Gastrocnemius medialis (tissue), 4 donors: ENCODE measurements at regions not wholly inside any gene's neighbourhood (a gene's known extent, or its start where the extent isn't known, plus 50 kb on each side); places are given as distances from the start of the nearest gene placed in this dataset.

Source experiments
- ATAC-seq, 2 donors: fragments of 150-250 bp; one replicate each; pipeline ENCODE4 v1.9.1; 2016
- DNase-seq, 2 donors: peaks; one replicate each; pipeline ENCODE4 v3.0.0-alpha.2; 2019
- H3K27ac ChIP-seq, 4 donors: fragments of 200-600 bp; sonication (generic); 1 replicate in 1 of 4; 2 replicates in 3 of 4; pipeline ENCODE4 v1.5.1; 2016 to 2018; ENCODE audit warnings: mild to moderate bottlenecking in 2 of 4, moderate library complexity in 1 of 4
- H3K27me3 ChIP-seq, 3 donors: fragments of 200-600 bp; sonication (generic) in 2 of 3; 1 replicate in 1 of 3; 2 replicates in 2 of 3; pipeline versions ENCODE4 v1.5.1 to v1.6.0; 2016 to 2019; ENCODE audit warnings: mild to moderate bottlenecking in 1 of 3, moderate library complexity in 1 of 3
- H3K36me3 ChIP-seq, 2 donors: fragments of 200-600 bp; sonication (generic) in 1 of 2; one replicate each; pipeline ENCODE4 v1.5.1; 2017 to 2018
- H3K4me1 ChIP-seq, 2 donors: fragments of 200-600 bp; sonication (generic) in 1 of 2; one replicate each; pipeline ENCODE4 v1.5.1; 2016 to 2017; ENCODE audit warnings: mild to moderate bottlenecking in 2 of 2
- H3K4me3 ChIP-seq, 4 donors: fragments of 200-600 bp; sonication (generic) in 3 of 4; 1 replicate in 1 of 4; 2 replicates in 3 of 4; pipeline ENCODE4 v1.5.1; 2016 to 2019; ENCODE audit warnings: mild to moderate bottlenecking in 2 of 4
- H3K9me3 ChIP-seq, 3 donors: fragments of 200-600 bp; sonication (generic) in 2 of 3; 1 replicate in 1 of 3; 2 replicates in 2 of 3; pipeline ENCODE4 v1.5.1; 2016 to 2019
- CTCF ChIP-seq, 5 experiments: fragments of 450-650 bp in 3 of 5; fragments of 200-600 bp in 2 of 5; sonication (generic) in 2 of 5; IDR thresholded peaks in 4 of 5; conservative IDR thresholded peaks in 1 of 5; 1 replicate in 4 of 5; 2 replicates in 1 of 5; pipeline ENCODE4 v1.5.1; 2016 to 2019; ENCODE audit warnings: antibody characterized with exemption in 5 of 5, mild to moderate bottlenecking in 3 of 5, moderate library complexity in 3 of 5
- POLR2A ChIP-seq, 2 donors: fragments of 450-650 bp; IDR thresholded peaks; one replicate each; pipeline ENCODE4 v1.6.1; 2017; ENCODE audit warnings: antibody characterized with exemption in 2 of 2, mild to moderate bottlenecking in 2 of 2, moderate library complexity in 2 of 2
- in situ Hi-C, 4 donors: fragments of 200-750 bp; cut with MboI; loops; one replicate each; pipeline versions ENCODE4 v1.15.0 to v1.8.0; 2017; ENCODE audit warnings: low sequenced_read_pairs in 4 of 4
- intact Hi-C: fragments of 100-400 bp; cut with DNase I; formaldehyde crosslinking; loops from one replicate; pipeline ENCODE4 v1.15.1; 2023; ENCODE audit warnings: low total_unique reads

- TF ChIP-seq CTCF (IDR thresholded peaks at IDR 0.05 in 4 of 5, conservative IDR thresholded peaks at IDR 0.05 in 1 of 5) (no peak), POLR2A (IDR thresholded peaks at IDR 0.05) (no peak)
- no peak overlapping the region for H3K27ac ChIP-seq
- no peaks in the 10 kb centered on the region for H3K9me3 ChIP-seq
- H3K4me3 ChIP-seq: no peak overlapping the region
- in situ Hi-C loops (loop anchor here in 2 of 4 donors (10.0 kb wide), 3 partner anchors 523 to 653 kb away; partner anchors contain the start of gene JAG1 (in 1 of the 2)), intact Hi-C loops (loop anchor here (5.0 to 10.0 kb wide), 2 partner anchors 656 to 733 kb away; no protein-coding TSS in a partner anchor)
- H3K27me3 ChIP-seq: no peaks in the 10 kb centered on the region
- peaks cover 7 to 8% of the 10 kb centered on the region in 2 donors for H3K4me1 ChIP-seq
- DNase-seq (no peak), ATAC-seq (no peak)
- H3K36me3 ChIP-seq: no peaks in the 10 kb centered on the region
Measured at GRCh38 chr20:11207749-11208502, 534.1 kb upstream of the JAG1 start.

GRCh38 chr20:11210611-11211010 lies 536.8 kb upstream of the JAG1 start:
- Histone ChIP-seq H3K36me3 (no peaks in the 10 kb centered on the region), H3K9me3 (no peaks in the 10 kb centered on the region), H3K27me3 (no peaks in the 10 kb centered on the region), H3K27ac (no peak overlapping the region), H3K4me3 (no peak overlapping the region), H3K4me1 (peaks cover 0 to 1% of the 10 kb centered on the region in 2 donors)
- DNase-seq: no peak
- TF ChIP-seq CTCF (IDR thresholded peaks at IDR 0.05 in 4 of 5, conservative IDR thresholded peaks at IDR 0.05 in 1 of 5) (no peak), POLR2A (IDR thresholded peaks at IDR 0.05) (no peak)
- in situ Hi-C loops: no loop called here
- ATAC-seq: no peak
- intact Hi-C loops: no loop called here

GRCh38 chr20:11212272-11212671 lies 538.5 kb upstream of the JAG1 start:
- TF ChIP-seq POLR2A (IDR thresholded peaks at IDR 0.05) (no peak), CTCF (IDR thresholded peaks at IDR 0.05 in 4 of 5, conservative IDR thresholded peaks at IDR 0.05 in 1 of 5) (no peak)
- intact Hi-C loops (no loop called here), in situ Hi-C loops (no loop called here)
- ATAC-seq (no peak), DNase-seq (no peak)
- H3K4me1 ChIP-seq: peaks cover 0 to under 1% of the 10 kb centered on the region in 2 donors
- H3K4me3 ChIP-seq: no peak overlapping the region
- H3K9me3 ChIP-seq: no peaks in the 10 kb centered on the region
- H3K36me3 ChIP-seq: no peaks in the 10 kb centered on the region
- H3K27ac ChIP-seq: no peak overlapping the region
- no peaks in the 10 kb centered on the region for H3K27me3 ChIP-seq

- TF ChIP-seq POLR2A (IDR thresholded peaks at IDR 0.05) (no peak), CTCF (IDR thresholded peaks at IDR 0.05 in 4 of 5, conservative IDR thresholded peaks at IDR 0.05 in 1 of 5) (no peak)
- intact Hi-C loops (no loop called here), in situ Hi-C loops (no loop called here)
- Histone ChIP-seq H3K4me1 (peaks cover 0 to 4% of the 10 kb centered on the region in 2 donors), H3K27ac (no peak overlapping the region), H3K27me3 (no peaks in the 10 kb centered on the region), H3K36me3 (no peaks in the 10 kb centered on the region), H3K9me3 (no peaks in the 10 kb centered on the region), H3K4me3 (no peak overlapping the region)
- no peak for ATAC-seq
- DNase-seq: no peak
Measured at GRCh38 chr20:11212902-11213301, 539.1 kb upstream of the JAG1 start.
